ENCODE measurements at regions not wholly inside any gene's neighbourhood (a gene's known extent, or its start where the extent isn't known, plus 50 kb on each side); places are given as distances from the start of the nearest gene placed in this dataset.

GRCh38 chr5:155211764-155212163 is 198.2 kb downstream of the KIF4B start:
- TF ChIP-seq POLR2AphosphoS5 (IDR thresholded peaks at IDR 0.05) = no peak
- TF ChIP-seq POLR2A (IDR thresholded peaks at IDR 0.05) = no peak
- no peak for TF ChIP-seq CTCF (IDR thresholded peaks at IDR 0.05)
- H3K9me3 ChIP-seq = no peaks in the 10 kb centered on the region
- H3K4me1 ChIP-seq = no peaks in the 10 kb centered on the region
- H3K27ac ChIP-seq = no peak overlapping the region
- H3K36me3 ChIP-seq = no peaks in the 10 kb centered on the region
- no peak overlapping the region for H3K4me3 ChIP-seq
- H3K27me3 ChIP-seq = no peaks in the 10 kb centered on the region
- intact Hi-C loops (cut with DNase I; ENCODE audit: low total_unique reads) = no loop called here
- no peak for DNase-seq (ENCODE audit: low spot score in 2 of 2)

GRCh38 chr5:155222393-155222792 is 208.8 kb downstream of the KIF4B start:
- Histone ChIP-seq H3K4me3 (no peak overlapping the region), H3K27me3 (no peaks in the 10 kb centered on the region), H3K27ac (no peak overlapping the region), H3K4me1 (no peaks in the 10 kb centered on the region), H3K36me3 (no peaks in the 10 kb centered on the region), H3K9me3 (no peaks in the 10 kb centered on the region)
- intact Hi-C loops (cut with DNase I; ENCODE audit: low total_unique reads) = no loop called here
- DNase-seq (ENCODE audit: low spot score in 2 of 2) = no peak
- TF ChIP-seq CTCF (IDR thresholded peaks at IDR 0.05) (no peak), POLR2AphosphoS5 (IDR thresholded peaks at IDR 0.05) (no peak), POLR2A (IDR thresholded peaks at IDR 0.05) (no peak)

- Histone ChIP-seq H3K36me3 (no peaks in the 10 kb centered on the region), H3K4me1 (no peaks in the 10 kb centered on the region), H3K9me3 (no peaks in the 10 kb centered on the region), H3K27ac (no peak overlapping the region), H3K27me3 (no peaks in the 10 kb centered on the region), H3K4me3 (no peak overlapping the region)
- TF ChIP-seq POLR2AphosphoS5 (IDR thresholded peaks at IDR 0.05) (no peak), CTCF (IDR thresholded peaks at IDR 0.05) (no peak)
- no peak for DNase-seq (ENCODE audit: low spot score in 2 of 2)
- intact Hi-C loops (cut with DNase I; ENCODE audit: low total_unique reads) = no loop called here
Measured at GRCh38 chr5:155229135-155229534, 215.6 kb downstream of the KIF4B start.

GRCh38 chr5:155239803-155240202 is 226.2 kb downstream of the KIF4B start:
- intact Hi-C loops (cut with DNase I; ENCODE audit: low total_unique reads) = no loop called here
- no peak for DNase-seq (ENCODE audit: low spot score in 2 of 2)
- peaks cover 0 to 19% of the 10 kb centered on the region in 2 donors for H3K9me3 ChIP-seq
- H3K4me3 ChIP-seq = no peak overlapping the region
- H3K27me3 ChIP-seq = no peaks in the 10 kb centered on the region
- no peak overlapping the region for H3K27ac ChIP-seq
- TF ChIP-seq POLR2A (IDR thresholded peaks at IDR 0.05) = no peak
- no peak for TF ChIP-seq POLR2AphosphoS5 (IDR thresholded peaks at IDR 0.05)
- no peak for TF ChIP-seq CTCF (IDR thresholded peaks at IDR 0.05)
- no peaks in the 10 kb centered on the region for H3K4me1 ChIP-seq
- H3K36me3 ChIP-seq = no peaks in the 10 kb centered on the region

GRCh38 chr5:155250596-155250995 is 237.0 kb downstream of the KIF4B start:
- Histone ChIP-seq H3K27ac (no peak overlapping the region), H3K36me3 (no peaks in the 10 kb centered on the region), H3K4me3 (no peak overlapping the region), H3K9me3 (no peaks in the 10 kb centered on the region), H3K4me1 (no peaks in the 10 kb centered on the region), H3K27me3 (no peaks in the 10 kb centered on the region)
- intact Hi-C loops (cut with DNase I; ENCODE audit: low total_unique reads) = no loop called here
- no peak for TF ChIP-seq POLR2A (IDR thresholded peaks at IDR 0.05)
- TF ChIP-seq CTCF (IDR thresholded peaks at IDR 0.05) = no peak
- no peak for TF ChIP-seq POLR2AphosphoS5 (IDR thresholded peaks at IDR 0.05)
- DNase-seq (ENCODE audit: low spot score in 2 of 2) = no peak
